ENCODE measurements at regions not wholly inside any gene's neighbourhood (a gene's known extent, or its start where the extent isn't known, plus 50 kb on each side); places are given as distances from the start of the nearest gene placed in this dataset.

DNA sequence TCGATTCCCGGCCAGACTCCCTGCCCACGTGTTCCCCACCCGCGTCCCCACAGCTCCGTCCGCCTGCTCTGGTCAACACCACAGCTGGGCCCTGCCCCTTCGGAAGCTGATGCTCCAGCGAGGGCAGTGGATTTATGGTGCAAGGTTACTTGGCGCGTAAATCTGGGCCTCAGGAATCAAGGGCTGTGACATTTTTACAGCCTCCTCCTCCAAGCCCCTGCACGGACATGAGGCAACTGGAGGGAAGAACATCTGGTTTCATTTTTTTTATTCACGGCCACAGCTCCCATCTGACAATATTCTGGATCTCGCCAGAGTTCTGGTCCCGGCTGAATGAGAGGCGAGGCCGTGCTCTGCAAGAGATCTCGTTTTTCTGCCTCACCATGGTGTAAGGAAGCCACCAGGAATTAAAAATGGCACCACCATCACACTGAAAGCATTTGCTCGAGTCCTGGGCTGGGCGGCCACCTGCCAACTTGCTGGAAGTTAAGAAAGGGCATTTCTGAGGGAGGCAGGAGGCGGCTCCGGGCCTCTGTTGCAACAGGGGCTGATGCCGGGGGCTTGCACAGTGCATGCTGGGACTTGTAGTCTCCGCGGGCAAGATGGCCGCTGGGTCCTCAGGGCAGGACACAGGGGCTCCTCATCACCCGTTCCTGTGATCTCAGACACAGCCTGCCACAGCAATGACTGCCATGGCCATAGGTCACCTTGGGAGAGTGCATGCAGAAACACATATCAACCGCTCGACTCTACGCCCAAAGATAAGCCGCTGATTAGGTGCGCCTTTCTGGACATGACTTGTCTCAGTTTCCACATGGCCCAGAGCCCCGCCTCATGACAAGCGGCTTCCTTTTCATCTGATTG, 148.5 kb downstream of the LY86 start (continued):
- no peak for TF ChIP-seq AFF4 (CRISPR knock-in tag; IDR thresholded peaks at IDR 0.05)
- no peak for TF ChIP-seq IRF1 (CRISPR knock-in tag; IDR thresholded peaks at IDR 0.05; ENCODE audit: borderline replicate concordance)
- TF ChIP-seq ZNF143 (CRISPR knock-in tag; IDR thresholded peaks at IDR 0.05) = peak; percentile 97
- TF ChIP-seq, protein P1, sequence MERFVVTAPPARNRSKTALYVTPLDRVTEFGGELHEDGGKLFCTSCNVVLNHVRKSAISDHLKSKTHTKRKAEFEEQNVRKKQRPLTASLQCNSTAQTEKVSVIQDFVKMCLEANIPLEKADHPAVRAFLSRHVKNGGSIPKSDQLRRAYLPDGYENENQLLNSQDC (CRISPR knock-in tag; IDR thresholded peaks at IDR 0.05) = no peak
- TF ChIP-seq E2F6 (IDR thresholded peaks at IDR 0.05; ENCODE audit: borderline replicate concordance in 1 of 2, extremely low read depth in 1 of 2, insufficient read depth in 1 of 2, insufficient read length in 1 of 2, low read depth in 1 of 2, low read length in 1 of 2, poor library complexity in 1 of 2, severe bottlenecking in 1 of 2) = peak in 1 of 2 experiments; percentile 44
- no peak for TF ChIP-seq THRAP3 (IDR thresholded peaks at IDR 0.05; ENCODE audit: borderline replicate concordance)
- no peak for TF ChIP-seq ZNF253 (CRISPR knock-in tag; conservative IDR thresholded peaks at IDR 0.05)
- peak; percentile 6; the same call in 1 of the 2 replicates for TF ChIP-seq CBX5 (IDR thresholded peaks at IDR 0.05; ENCODE audit: borderline replicate concordance, low read depth)
- TF ChIP-seq TCF3 (CRISPR knock-in tag; IDR thresholded peaks at IDR 0.05) = 0 out of 2 replicates have a peak, but pooled peaks have one; percentile 6
- TF ChIP-seq ARID2 (IDR thresholded peaks at IDR 0.05) = no peak
- TF ChIP-seq ZFP91 (CRISPR knock-in tag; IDR thresholded peaks at IDR 0.05) = peak; percentile 52; the same call in 1 of the 2 replicates
- TF ChIP-seq, protein P2, sequence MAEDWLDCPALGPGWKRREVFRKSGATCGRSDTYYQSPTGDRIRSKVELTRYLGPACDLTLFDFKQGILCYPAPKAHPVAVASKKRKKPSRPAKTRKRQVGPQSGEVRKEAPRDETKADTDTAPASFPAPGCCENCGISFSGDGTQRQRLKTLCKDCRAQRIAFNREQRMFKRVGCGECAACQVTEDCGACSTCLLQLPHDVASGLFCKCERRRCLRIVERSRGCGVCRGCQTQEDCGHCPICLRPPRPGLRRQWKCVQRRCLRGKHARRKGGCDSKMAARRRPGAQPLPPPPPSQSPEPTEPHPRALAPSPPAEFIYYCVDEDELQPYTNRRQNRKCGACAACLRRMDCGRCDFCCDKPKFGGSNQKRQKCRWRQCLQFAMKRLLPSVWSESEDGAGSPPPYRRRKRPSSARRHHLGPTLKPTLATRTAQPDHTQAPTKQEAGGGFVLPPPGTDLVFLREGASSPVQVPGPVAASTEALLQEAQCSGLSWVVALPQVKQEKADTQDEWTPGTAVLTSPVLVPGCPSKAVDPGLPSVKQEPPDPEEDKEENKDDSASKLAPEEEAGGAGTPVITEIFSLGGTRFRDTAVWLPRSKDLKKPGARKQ (CRISPR knock-in tag; IDR thresholded peaks at IDR 0.05) = 0 out of 2 replicates have a peak, but pooled peaks have one; percentile 6
- no peak for TF ChIP-seq THRB (CRISPR knock-in tag; conservative IDR thresholded peaks at IDR 0.05)
- peak; percentile 64 for TF ChIP-seq GABPB1 (CRISPR knock-in tag; IDR thresholded peaks at IDR 0.05)

All from K562 (cell line).